ENCODE measurements at regions not wholly inside any gene's neighbourhood (a gene's known extent, or its start where the extent isn't known, plus 50 kb on each side); places are given as distances from the start of the nearest gene placed in this dataset.

GRCh38 chr2:239865059-239865639 is 160.0 kb downstream of the NDUFA10 start:
- Histone ChIP-seq H4K20me1 (replicated peaks; ENCODE audit: control insufficient read depth, extremely low read depth, insufficient read depth, low read length) (no peaks in the 10 kb centered on the region), H3K36me3 (ENCODE audit: control insufficient read depth in 2 of 2, extremely low read depth in 1 of 2, insufficient read depth in 2 of 2, low read length in 2 of 2) (no peaks in the 10 kb centered on the region), H3K27ac (ENCODE audit: insufficient read depth, low read depth, low read length) (no peak overlapping the region), H3K9me3 (replicated peaks; ENCODE audit: control insufficient read depth, insufficient read depth, low read length) (peaks cover 2% of the 10 kb centered on the region), H2AFZ (ENCODE audit: low read depth, low read length) (no peak overlapping the region), H3K9ac (replicated peaks; ENCODE audit: extremely low read depth, insufficient read depth, low read length) (no peak overlapping the region), H3K4me2 (ENCODE audit: insufficient read depth, low read length) (no peak overlapping the region), H3K4me3 (replicated peaks in 1 of 3; ENCODE audit: insufficient read depth in 1 of 3, low read depth in 1 of 3, low read length in 3 of 3) (no peak overlapping the region), H3K27me3 (ENCODE audit: control insufficient read depth in 2 of 2, insufficient read depth in 2 of 2, low read length in 2 of 2) (no peaks in the 10 kb centered on the region), H3K79me2 (ENCODE audit: control insufficient read depth, insufficient read depth, low read length) (no peaks in the 10 kb centered on the region), H3K9me1 (replicated peaks; ENCODE audit: control insufficient read depth, extremely low read depth, insufficient read depth, low read length) (no peaks in the 10 kb centered on the region), H3K4me1 (ENCODE audit: control insufficient read depth, extremely low read depth, insufficient read depth, low read length) (no peaks in the 10 kb centered on the region)
- DNase-seq (ENCODE audit: low read depth, low spot score) = no peak
- TF ChIP-seq FOS (IDR thresholded peaks at IDR 0.05; ENCODE audit: borderline replicate concordance, insufficient read depth, low read length) (no peak), CTCF (IDR thresholded peaks at IDR 0.05; ENCODE audit: extremely low read depth in 1 of 2, insufficient read depth in 1 of 2, low read depth in 1 of 2, low read length in 2 of 2) (no peak), POLR2AphosphoS5 (IDR thresholded peaks at IDR 0.05; ENCODE audit: insufficient read depth, low read depth, low read length) (no peak)
- ChIA-PET POLR2A (no interaction called here), CTCF (no interaction called here)
- dilution Hi-C loops (cut with MboI; ENCODE audit: extremely low pct_ligation_motif_present, low sequenced_read_pairs) = no loop called here
- BruUV-seq (replicated peaks) = no TSS peak
- FAIRE-seq = no peak
- intact Hi-C loops (cut with micrococcal nuclease) = no loop called here

GRCh38 chr2:239864247-239865058 is 160.7 kb downstream of the NDUFA10 start:
- no TSS peak for BruUV-seq (replicated peaks)
- no peaks in the 10 kb centered on the region for H3K79me2 ChIP-seq (ENCODE audit: control insufficient read depth, insufficient read depth, low read length)
- dilution Hi-C loops (cut with MboI; ENCODE audit: extremely low pct_ligation_motif_present, low sequenced_read_pairs) (no loop called here), intact Hi-C loops (cut with micrococcal nuclease) (no loop called here)
- no peak overlapping the region for H3K4me3 ChIP-seq (replicated peaks in 1 of 3; ENCODE audit: insufficient read depth in 1 of 3, low read depth in 1 of 3, low read length in 3 of 3)
- H3K27me3 ChIP-seq (ENCODE audit: control insufficient read depth in 2 of 2, insufficient read depth in 2 of 2, low read length in 2 of 2) = no peaks in the 10 kb centered on the region
- ChIA-PET CTCF (interaction anchor here (0.6 kb wide), 1 partner anchor 25 kb away, joined by 3 read pairs; no protein-coding TSS in a partner anchor), POLR2A (no interaction called here)
- no peaks in the 10 kb centered on the region for H3K9me1 ChIP-seq (replicated peaks; ENCODE audit: control insufficient read depth, extremely low read depth, insufficient read depth, low read length)
- H3K36me3 ChIP-seq (ENCODE audit: control insufficient read depth in 2 of 2, extremely low read depth in 1 of 2, insufficient read depth in 2 of 2, low read length in 2 of 2) = no peaks in the 10 kb centered on the region
- H3K4me2 ChIP-seq (ENCODE audit: insufficient read depth, low read length) = no peak overlapping the region
- H3K27ac ChIP-seq (ENCODE audit: insufficient read depth, low read depth, low read length) = no peak overlapping the region
- peaks cover 2% of the 10 kb centered on the region for H3K9me3 ChIP-seq (replicated peaks; ENCODE audit: control insufficient read depth, insufficient read depth, low read length)
- no peak for DNase-seq (ENCODE audit: low read depth, low spot score)
- H3K4me1 ChIP-seq (ENCODE audit: control insufficient read depth, extremely low read depth, insufficient read depth, low read length) = no peaks in the 10 kb centered on the region
- H2AFZ ChIP-seq (ENCODE audit: low read depth, low read length) = no peak overlapping the region
- H4K20me1 ChIP-seq (replicated peaks; ENCODE audit: control insufficient read depth, extremely low read depth, insufficient read depth, low read length) = no peaks in the 10 kb centered on the region
- no peak overlapping the region for H3K9ac ChIP-seq (replicated peaks; ENCODE audit: extremely low read depth, insufficient read depth, low read length)
- FAIRE-seq = no peak
- TF ChIP-seq EZH2 (IDR thresholded peaks at IDR 0.05; ENCODE audit: borderline replicate concordance, low read depth, low read length, severe bottlenecking) = no peak
- TF ChIP-seq POLR2AphosphoS5 (IDR thresholded peaks at IDR 0.05; ENCODE audit: insufficient read depth, low read depth, low read length) = no peak
- no peak for TF ChIP-seq FOS (IDR thresholded peaks at IDR 0.05; ENCODE audit: borderline replicate concordance, insufficient read depth, low read length)
- TF ChIP-seq JUN (IDR thresholded peaks at IDR 0.05; ENCODE audit: borderline replicate concordance, insufficient read depth, insufficient read length, low read depth) = no peak
- TF ChIP-seq MYC (IDR thresholded peaks at IDR 0.05; ENCODE audit: low read depth, low read length) = no peak
- no peak for TF ChIP-seq GATA2 (IDR thresholded peaks at IDR 0.05; ENCODE audit: insufficient read depth, insufficient read length, low read depth, low read length)
- no peak for TF ChIP-seq MAX (IDR thresholded peaks at IDR 0.05; ENCODE audit: insufficient read depth, insufficient read length)
- TF ChIP-seq CTCF (IDR thresholded peaks at IDR 0.05; ENCODE audit: extremely low read depth in 1 of 2, insufficient read depth in 1 of 2, low read depth in 1 of 2, low read length in 2 of 2) = no peak
